ENCODE measurements at regions not wholly inside any gene's neighbourhood (a gene's known extent, or its start where the extent isn't known, plus 50 kb on each side); places are given as distances from the start of the nearest gene placed in this dataset.

- peak; percentile 0 for DNase-seq (ENCODE audit: low read depth)
Measured at GRCh38 chr16:50925758-50926357, 184.0 kb downstream of the CYLD start.

- DNase-seq (ENCODE audit: low read depth) = no peak
Measured at GRCh38 chr16:50924759-50925545, 183.1 kb downstream of the CYLD start.

GRCh38 chr16:50917950-50918703 is 176.2 kb downstream of the CYLD start:
- DNase-seq (ENCODE audit: low read depth) = no peak

- no peak for DNase-seq (ENCODE audit: low read depth)
Measured at GRCh38 chr16:50916040-50916439, 174.2 kb downstream of the CYLD start.

- DNase-seq (ENCODE audit: low read depth) = no peak
Measured at GRCh38 chr16:50915120-50915519, 173.2 kb downstream of the CYLD start.

GRCh38 chr16:50910736-50911100 is 168.8 kb downstream of the CYLD start:
- DNase-seq (ENCODE audit: low read depth) = no peak

- no peak for DNase-seq (ENCODE audit: low read depth)
Measured at GRCh38 chr16:50909831-50910735, 168.2 kb downstream of the CYLD start.

- DNase-seq (ENCODE audit: low read depth) = no peak
Measured at GRCh38 chr16:50908468-50908867, 166.6 kb downstream of the CYLD start.

- no peak for DNase-seq (ENCODE audit: low read depth)
Measured at GRCh38 chr16:50906454-50906853, 164.6 kb downstream of the CYLD start.

- DNase-seq (ENCODE audit: low read depth) = no peak
Measured at GRCh38 chr16:50902457-50902856, 160.6 kb downstream of the CYLD start.

GRCh38 chr16:50901062-50901461 is 159.2 kb downstream of the CYLD start:
- DNase-seq (ENCODE audit: low read depth) = no peak

- DNase-seq (ENCODE audit: low read depth) = no peak
Measured at GRCh38 chr16:50900391-50900942, 158.6 kb downstream of the CYLD start.

- no peak for DNase-seq (ENCODE audit: low read depth)
Measured at GRCh38 chr16:50899951-50900350, 158.1 kb downstream of the CYLD start.

GRCh38 chr16:50889746-50890145 is 147.9 kb downstream of the CYLD start:
- no peak for DNase-seq (ENCODE audit: low read depth)

- no peak for DNase-seq (ENCODE audit: low read depth)
Measured at GRCh38 chr16:50889276-50889675, 147.4 kb downstream of the CYLD start.

- no peak for DNase-seq (ENCODE audit: low read depth)
Measured at GRCh38 chr16:50888486-50889261, 146.8 kb downstream of the CYLD start.

- DNase-seq (ENCODE audit: low read depth) = no peak
Measured at GRCh38 chr16:50887500-50888298, 145.8 kb downstream of the CYLD start.

GRCh38 chr16:50884066-50884860 is 142.4 kb downstream of the CYLD start:
- DNase-seq (ENCODE audit: low read depth) = no peak

GRCh38 chr16:50881956-50882355 is 140.1 kb downstream of the CYLD start:
- no peak for DNase-seq (ENCODE audit: low read depth)
